H54 (cell line): ENCODE measurements at regions not wholly inside any gene's neighbourhood (a gene's known extent, or its start where the extent isn't known, plus 50 kb on each side); places are given as distances from the start of the nearest gene placed in this dataset.
"Not testable (repeated sequence)": the region's sequence is repeated elsewhere in the genome, so short reads cannot be mapped to it uniquely, and the experiment has no call there.

Experiments
- DNase-seq: peaks from one replicate; pipeline ENCODE4 v3.0.0; 2011; ENCODE audit warnings: low spot score, mixed read lengths; ENCODE audit not compliant: insufficient read length
- FAIRE-seq: peaks from 3 replicates; lab custom pipeline; 2011; peaks lifted over from hg19 to GRCh38; lab: Jason Lieb, UNC
- POLR2A ChIP-seq: IDR thresholded peaks from 2 replicates; pipeline ENCODE4 v1.6.1; 2011; ENCODE audit warnings: low read depth, mild to moderate bottlenecking, low read length

DNA sequence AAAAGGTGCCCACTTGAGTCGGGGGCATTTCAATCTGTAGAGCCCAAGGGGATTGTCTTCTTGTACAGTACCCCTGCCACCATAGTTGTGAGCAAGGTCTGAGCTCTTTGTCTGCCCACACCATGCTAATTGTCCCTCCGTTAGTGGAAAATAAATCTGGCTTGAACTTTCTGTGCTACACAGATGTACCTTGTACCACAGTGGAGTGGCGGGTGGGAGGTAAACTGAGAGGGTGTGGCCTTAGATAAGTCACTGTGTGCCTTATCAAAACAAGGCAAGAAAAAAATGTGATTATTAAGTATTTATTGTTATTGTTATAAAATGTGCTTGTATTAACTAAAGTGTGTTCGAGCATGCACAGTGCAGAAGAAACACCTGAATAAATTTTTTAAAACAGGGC lies 242.9 kb upstream of the C2CD4B start:
- FAIRE-seq (no peak), DNase-seq (no peak)
- TF ChIP-seq POLR2A, result no peak

DNA sequence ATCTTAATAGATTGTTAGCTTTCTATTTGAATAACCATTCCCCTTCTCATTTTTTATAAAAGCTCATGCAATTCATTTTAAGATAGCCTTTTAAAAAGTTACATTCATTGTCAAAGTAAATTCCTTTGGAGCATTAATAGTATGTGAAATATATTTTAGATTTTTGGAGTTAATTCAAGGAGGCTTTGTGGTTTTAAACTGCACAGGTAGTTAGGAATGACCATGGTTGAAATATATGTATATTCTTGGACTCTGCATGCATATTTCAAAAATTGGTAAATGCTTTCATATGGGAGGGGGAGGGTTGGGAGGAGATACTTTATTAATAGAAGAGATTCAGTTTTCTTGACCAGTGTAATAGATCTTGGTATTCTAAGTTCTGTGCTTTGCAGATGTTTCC lies 244.4 kb upstream of the C2CD4B start:
- no peak for DNase-seq
- no peak for TF ChIP-seq POLR2A
- no peak for FAIRE-seq

DNA sequence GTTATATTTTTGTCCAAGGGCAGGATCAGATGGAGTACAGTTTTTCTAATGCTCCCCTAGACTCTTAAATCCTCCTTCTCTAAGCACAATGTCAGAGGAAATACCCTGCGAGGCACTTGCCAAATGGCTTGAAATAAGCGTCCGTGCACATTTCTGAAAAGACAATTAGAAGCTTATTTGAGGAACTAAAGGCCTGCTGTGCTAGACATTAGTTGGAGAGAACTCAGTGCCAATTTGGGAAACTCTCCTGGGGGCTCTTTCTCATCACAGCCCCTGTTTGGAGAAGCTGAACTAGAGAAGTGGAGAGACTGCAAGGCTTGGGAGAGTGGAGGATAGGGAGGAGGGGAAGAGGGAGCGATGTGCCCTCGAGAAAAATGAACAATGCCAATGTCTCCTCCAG lies 247.6 kb upstream of the C2CD4B start:
- FAIRE-seq (no peak), DNase-seq (no peak)
- TF ChIP-seq POLR2A, result no peak

DNA sequence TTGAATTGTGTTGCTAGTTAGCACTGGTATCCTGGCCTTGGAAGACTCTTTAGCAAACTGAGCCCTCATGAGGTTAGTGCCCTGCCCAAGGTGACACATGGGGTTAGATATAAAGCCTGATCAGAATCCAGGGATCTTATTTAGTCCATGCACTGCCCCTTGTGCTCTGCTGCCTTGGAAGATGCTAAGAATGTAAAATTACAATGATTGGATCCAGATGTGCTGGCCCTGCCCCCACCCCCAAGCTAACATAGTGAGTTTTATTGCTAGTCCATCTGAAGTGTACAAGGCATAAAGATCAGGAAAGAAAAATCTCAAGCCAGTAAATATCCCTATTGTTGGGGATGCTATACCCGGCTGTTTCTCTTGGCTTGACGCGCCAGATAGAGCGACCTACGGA lies 248.1 kb upstream of the C2CD4B start:
- no peak for TF ChIP-seq POLR2A
- DNase-seq, result no peak
- FAIRE-seq, result no peak

DNA sequence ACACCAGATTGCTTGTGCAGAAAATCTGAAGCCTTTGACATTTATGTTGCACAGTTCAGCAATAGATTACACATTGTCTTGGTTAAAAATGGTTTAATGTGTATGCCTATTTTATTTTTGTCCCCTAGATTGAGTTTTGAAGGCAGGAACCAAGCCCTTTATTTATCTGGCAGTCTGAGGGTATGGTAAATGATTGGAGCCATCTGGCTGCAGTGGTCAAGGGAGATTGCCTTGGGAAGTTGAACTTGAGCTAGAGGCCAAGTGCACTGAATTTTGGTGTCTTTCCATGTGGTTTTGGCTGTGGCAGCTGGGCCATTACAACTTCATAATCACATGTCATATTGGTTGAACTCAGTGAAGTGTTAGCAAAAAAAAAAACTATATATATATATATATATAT lies 248.7 kb upstream of the C2CD4B start:
- DNase-seq (no peak), FAIRE-seq (no peak)
- no peak for TF ChIP-seq POLR2A

DNA sequence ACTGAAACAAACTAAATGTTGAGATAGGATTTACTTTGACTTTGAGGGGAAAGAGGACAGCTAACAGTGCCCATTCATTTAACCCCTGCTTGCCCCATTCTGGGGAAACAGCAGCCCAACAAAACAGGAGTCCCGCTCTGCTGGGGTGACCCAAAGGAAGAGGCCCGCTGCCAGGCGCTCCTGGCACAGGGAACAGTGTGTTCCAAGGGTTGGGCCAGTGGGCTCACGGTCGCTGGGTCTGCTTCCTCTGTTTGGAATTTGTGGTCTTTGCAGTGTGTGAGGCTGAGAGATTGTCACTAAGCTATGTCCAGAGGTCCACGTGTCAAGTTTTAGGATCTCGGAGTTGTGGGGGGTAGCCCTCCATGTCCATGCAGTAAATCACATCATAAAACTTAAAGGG lies 250.4 kb upstream of the C2CD4B start:
- FAIRE-seq (no peak), DNase-seq (no peak)
- no peak for TF ChIP-seq POLR2A

DNA sequence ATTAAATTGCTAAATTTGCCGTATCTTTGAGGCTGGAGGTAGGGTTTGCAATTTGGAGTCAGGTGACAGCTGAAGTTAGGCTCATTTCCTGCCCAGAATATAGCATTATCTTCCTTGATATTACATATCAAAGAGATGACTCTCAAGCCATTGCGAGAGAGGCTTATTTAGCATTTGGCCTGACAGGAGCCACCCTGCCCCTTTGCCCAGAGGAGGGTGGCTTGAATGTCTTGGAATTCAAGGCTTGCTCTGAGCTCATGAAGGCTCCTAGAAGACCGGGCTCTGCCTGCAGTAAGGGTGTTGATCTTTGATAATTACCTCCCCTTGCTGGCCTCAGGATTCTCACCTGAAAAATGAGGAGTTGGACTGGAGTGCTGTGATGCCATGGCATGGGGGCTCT lies 251.4 kb upstream of the C2CD4B start:
- TF ChIP-seq POLR2A, result no peak
- FAIRE-seq (no peak), DNase-seq (no peak)

DNA sequence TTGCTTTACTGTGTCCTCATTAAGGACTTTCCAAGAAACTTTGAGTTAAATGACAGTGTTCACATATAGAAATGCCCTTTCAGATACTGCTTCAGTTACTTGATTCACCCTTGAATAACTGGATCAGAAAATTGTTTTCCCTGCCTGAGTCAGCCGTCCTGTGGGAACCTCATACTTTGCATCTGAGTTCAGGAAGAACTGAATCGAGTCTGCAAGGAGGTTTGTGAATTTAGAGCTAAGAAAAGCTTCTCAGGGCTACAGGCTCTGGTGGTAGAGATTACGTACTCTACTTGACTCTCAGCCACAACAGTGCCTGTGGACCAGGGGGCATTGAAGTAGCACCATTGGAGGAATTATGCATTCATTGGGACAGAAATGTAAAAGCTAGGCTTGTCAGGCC lies 252.4 kb upstream of the C2CD4B start:
- no peak for DNase-seq
- no peak for TF ChIP-seq POLR2A
- FAIRE-seq, result no peak

DNA sequence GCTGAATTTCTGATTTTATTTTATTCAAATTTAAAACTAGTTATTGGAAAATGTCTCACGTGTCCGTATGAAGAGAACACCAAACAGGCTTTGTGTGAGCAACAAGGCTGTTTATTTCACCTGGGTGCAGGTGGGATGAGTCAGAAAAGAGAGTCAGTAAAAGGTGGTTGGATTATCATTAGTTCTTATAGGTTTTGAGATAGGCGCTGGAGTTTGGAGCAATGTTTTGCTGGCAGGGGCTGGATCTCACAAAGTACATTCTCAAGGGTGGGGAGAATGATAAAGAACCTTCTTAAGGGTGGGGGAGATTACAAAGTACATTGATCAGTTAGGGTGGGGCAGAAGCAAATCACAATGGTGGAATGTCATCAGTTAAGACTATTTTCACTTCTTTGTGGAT lies 253.4 kb upstream of the C2CD4B start:
- not testable (repeated sequence) for FAIRE-seq, DNase-seq

DNA sequence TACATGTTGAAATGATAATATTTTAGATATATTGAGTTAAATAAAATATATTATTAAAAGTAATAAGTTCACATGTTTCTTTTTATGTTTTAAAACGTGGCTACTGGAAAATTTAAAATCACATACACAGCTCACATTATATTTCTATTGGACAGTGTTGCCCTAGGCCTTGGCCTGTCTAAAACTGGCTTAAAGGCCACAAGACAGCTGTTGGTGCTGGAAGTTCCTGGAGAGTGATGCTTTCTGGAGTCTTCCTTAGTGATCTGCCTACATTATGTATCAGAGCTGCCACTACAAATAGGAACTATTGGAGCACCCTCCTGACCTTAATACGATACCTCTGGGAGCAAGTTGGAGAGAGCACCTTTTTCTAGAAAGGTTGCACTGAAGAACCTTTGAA lies 254.1 kb upstream of the C2CD4B start:
- FAIRE-seq (no peak), DNase-seq (no peak)
- TF ChIP-seq POLR2A, result no peak

DNA sequence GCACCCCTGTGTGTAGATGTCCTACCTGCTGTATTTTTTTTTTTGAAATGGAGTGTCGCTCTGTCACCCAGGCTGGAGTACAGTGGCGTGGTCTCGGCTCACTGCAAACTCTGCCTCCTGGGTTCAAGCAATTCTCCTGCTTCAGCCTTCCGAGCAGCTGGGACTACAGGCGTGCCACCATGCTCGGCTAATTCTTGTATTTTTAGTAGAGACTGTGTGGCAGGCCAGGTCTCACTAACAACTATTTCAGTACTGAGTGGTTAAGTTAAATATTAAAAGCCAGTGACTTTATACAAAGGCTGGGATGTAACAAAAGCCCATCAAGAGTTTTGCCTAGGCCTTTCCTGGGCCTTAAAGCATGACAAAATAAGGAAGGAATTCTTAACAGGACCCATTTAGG lies 255.3 kb upstream of the C2CD4B start:
- not testable (repeated sequence) for DNase-seq, FAIRE-seq

DNA sequence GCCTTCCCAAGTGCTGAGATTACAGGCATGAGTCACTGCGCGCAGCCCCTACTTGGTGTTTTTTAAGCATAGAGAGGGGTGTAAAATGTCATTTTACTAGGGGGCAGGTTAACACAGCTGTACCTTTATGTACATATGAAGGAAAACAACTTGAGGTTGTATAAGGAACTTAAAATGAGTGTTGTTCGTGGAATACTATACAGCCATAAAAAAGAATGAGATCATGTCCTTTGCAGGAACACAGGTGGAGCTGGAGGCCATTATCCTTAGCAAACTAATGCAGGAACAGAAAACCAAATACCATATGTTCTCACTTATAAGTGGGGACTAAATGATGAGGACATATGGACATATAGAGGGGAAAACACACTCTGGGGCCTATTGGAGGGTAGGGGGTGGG lies 256.2 kb upstream of the C2CD4B start:
- no peak for FAIRE-seq
- no peak for DNase-seq
- no peak for TF ChIP-seq POLR2A

DNA sequence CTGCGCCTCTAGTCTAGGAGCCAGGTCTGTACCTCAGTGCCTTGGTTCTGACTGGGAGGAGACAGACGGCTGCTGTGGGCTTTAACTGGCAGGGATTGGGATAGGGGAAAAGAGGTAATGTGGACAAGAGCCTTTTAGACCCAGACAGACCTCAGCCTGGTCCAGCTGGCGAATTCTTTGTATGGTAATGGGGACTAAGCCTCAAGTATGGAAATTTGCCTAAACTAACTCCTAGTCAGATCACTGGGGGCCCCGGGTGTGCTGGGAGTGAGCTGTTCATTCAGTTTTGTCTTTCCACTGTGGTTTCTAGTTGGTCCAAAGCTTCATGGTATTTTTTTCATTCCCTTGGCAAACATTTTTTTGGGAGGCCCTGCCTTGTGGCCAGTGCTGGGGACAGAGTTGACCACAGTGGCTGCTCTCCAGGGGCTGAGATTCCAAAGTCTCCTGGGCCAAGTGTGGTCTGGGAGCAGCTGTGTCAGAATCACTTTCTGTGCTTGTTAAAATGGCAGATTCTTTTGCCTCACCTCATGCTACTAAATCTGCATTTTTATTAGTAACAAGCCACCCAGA lies 261.4 kb upstream of the C2CD4B start:
- DNase-seq (no peak), FAIRE-seq (no peak)
- TF ChIP-seq POLR2A, result no peak

DNA sequence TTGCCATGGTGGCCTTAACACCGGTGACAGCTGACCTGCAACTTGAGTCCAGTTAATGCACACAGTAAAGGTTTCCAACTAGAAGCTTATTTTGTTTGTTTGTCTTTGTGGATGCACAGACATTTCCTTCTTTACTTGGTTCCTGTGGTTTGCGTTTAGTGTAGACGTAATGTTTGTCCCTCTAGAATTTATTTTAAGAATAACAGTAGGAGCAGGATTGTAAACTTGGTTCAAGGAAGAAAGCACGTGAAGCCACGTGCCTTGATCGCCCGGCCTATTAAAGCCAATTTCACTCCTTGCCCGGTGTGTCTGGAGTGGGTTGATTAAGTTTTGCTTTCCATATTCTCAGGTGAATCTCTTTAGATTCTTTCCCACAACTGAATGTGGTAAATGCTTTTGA lies 263.2 kb upstream of the C2CD4B start:
- TF ChIP-seq POLR2A, result no peak
- DNase-seq, result no peak
- no peak for FAIRE-seq

DNA sequence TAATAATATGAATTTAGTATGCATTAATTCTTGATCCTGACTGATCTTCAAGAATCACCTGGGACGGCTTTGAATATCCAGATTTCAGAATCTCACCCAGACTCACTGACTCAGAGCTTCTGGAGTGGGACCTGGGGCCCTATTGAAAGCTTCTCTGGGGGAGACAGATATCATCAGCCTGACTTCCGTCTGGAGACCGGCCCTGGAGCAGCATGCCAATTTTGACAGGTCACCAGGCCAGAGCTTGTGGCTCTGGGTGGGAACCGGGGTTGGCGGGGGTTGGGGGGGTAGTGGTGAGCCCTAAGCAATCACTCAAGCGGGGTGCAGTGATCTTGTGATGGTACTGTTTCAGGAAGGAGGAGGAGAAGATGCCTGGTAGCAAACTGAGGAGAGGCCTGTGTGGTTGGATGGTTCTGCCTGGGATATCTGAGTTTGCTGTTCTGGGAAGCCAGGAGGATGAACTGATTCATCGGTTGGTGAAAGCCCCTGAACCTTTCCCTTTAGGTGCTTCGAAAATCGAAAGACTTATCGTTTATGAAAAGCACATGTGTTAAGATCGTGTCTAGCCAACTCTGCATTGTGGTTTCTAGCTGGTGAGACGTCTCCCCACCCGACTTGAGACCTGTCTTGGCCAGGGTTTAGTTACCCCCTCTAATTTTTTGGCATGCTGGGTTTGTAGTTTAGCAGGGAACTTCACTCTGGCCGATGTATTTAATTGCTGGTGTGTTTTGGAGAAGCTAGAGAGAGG lies 263.9 kb upstream of the C2CD4B start:
- no peak for DNase-seq
- FAIRE-seq, result no peak
- TF ChIP-seq POLR2A, result no peak

DNA sequence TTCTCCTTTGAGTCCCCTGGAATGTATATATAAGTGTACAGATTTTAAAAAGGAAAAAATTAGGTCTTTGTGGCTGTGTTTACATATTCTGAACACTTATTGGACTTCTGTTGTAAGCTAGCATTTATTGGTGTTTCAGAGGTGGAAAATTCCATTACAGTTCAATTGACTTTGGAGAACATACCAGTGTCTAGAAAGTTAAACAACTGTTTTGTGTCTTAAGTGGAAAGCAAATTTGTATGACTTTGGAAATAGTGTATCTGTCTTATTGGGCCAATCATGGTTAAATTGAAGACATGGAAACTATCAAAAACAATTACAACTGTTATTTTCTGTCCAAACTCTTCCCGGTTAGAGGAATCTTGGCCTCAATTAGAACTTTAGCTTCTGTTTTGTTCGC lies 265.0 kb upstream of the C2CD4B start:
- FAIRE-seq (no peak), DNase-seq (no peak)
- TF ChIP-seq POLR2A, result no peak
